Neuronal stem cell (in vitro differentiated cells): ENCODE measurements at regions not wholly inside any gene's neighbourhood (a gene's known extent, or its start where the extent isn't known, plus 50 kb on each side); places are given as distances from the start of the nearest gene placed in this dataset.

Experiments
- DNase-seq: peaks from one replicate; pipeline ENCODE4 v3.0.0-alpha.2; 2013; ENCODE audit warnings: low spot score
- H2AFZ ChIP-seq: one replicate; pipeline ENCODE4 v1.6.1; 2013; ENCODE audit warnings: mild to moderate bottlenecking, low read length, inconsistent platforms
- H2AK5ac ChIP-seq: 2 replicates; pipeline ENCODE4 v1.6.1; 2013; ENCODE audit warnings: low read depth, mild to moderate bottlenecking, inconsistent platforms, low read length, moderate library complexity, mixed read lengths
- H2BK120ac ChIP-seq: 2 replicates; pipeline ENCODE4 v1.6.1; 2013; ENCODE audit warnings: low read depth, mild to moderate bottlenecking, inconsistent platforms, low read length, moderate library complexity, mixed read lengths
- H2BK12ac ChIP-seq: one replicate; pipeline ENCODE4 v1.6.1; 2013; ENCODE audit warnings: low read length, inconsistent platforms
- H2BK15ac ChIP-seq: 2 replicates; pipeline ENCODE4 v1.6.1; 2013; ENCODE audit warnings: mild to moderate bottlenecking, low read length, inconsistent platforms, mixed read lengths
- H2BK5ac ChIP-seq: one replicate; pipeline ENCODE4 v1.6.1; 2013; ENCODE audit warnings: inconsistent platforms, mild to moderate bottlenecking, low read length, moderate library complexity
- H3K14ac ChIP-seq: one replicate; pipeline ENCODE4 v1.6.1; 2013; ENCODE audit warnings: low read length, inconsistent platforms
- H3K18ac ChIP-seq: 2 replicates; pipeline ENCODE4 v1.6.1; 2013; ENCODE audit warnings: low read length, inconsistent platforms
- H3K23ac ChIP-seq: 2 replicates; pipeline ENCODE4 v1.6.1; 2013; ENCODE audit warnings: low read depth, mild to moderate bottlenecking, mixed read lengths, low read length, inconsistent platforms; ENCODE audit not compliant: poor library complexity
- H3K27ac ChIP-seq: replicated peaks from 3 replicates; pipeline ENCODE4 v1.5.1; 2013; ENCODE audit warnings: low read length, inconsistent platforms
- H3K27me3 ChIP-seq, 3 experiments: 2 replicates each; pipeline ENCODE4 v1.6.1; 2013; ENCODE audit warnings: low read length in 3 of 3, mild to moderate bottlenecking in 2 of 3, inconsistent platforms in 1 of 3, low read depth in 1 of 3, mixed read lengths in 1 of 3, moderate library complexity in 1 of 3; ENCODE audit not compliant: control insufficient read depth in 3 of 3, insufficient read depth in 3 of 3
- H3K36me3 ChIP-seq, 2 donors: replicated peaks in 1 of 2; 2 replicates each; pipeline ENCODE4 v1.6.1; 2013; ENCODE audit warnings: low read length in 2 of 2; ENCODE audit not compliant: control insufficient read depth in 2 of 2, insufficient read depth in 2 of 2
- H3K4ac ChIP-seq: 2 replicates; pipeline ENCODE4 v1.6.1; 2013; ENCODE audit warnings: inconsistent platforms, mild to moderate bottlenecking, low read length, moderate library complexity
- H3K4me1 ChIP-seq, 2 donors: 1 replicate in 1 of 2; 2 replicates in 1 of 2; pipeline ENCODE4 v1.6.1; 2013; ENCODE audit warnings: low read length in 2 of 2, low read depth in 1 of 2; ENCODE audit not compliant: control insufficient read depth in 2 of 2, insufficient read depth in 1 of 2
- H3K4me2 ChIP-seq: one replicate; pipeline ENCODE4 v1.6.1; 2013; ENCODE audit warnings: mild to moderate bottlenecking, low read length, inconsistent platforms; ENCODE audit not compliant: insufficient read depth, poor library complexity, severe bottlenecking
- H3K4me3 ChIP-seq, 2 donors: 2 replicates each; pipeline ENCODE4 v1.5.1; 2013; ENCODE audit warnings: low read length in 2 of 2, mild to moderate bottlenecking in 2 of 2, inconsistent platforms in 1 of 2, moderate library complexity in 1 of 2
- H3K79me1 ChIP-seq: one replicate; pipeline ENCODE4 v1.6.1; 2013; ENCODE audit warnings: low read depth, mild to moderate bottlenecking, inconsistent platforms, low read length, moderate library complexity
- H3K9ac ChIP-seq: one replicate; pipeline ENCODE4 v1.6.1; 2013; ENCODE audit warnings: mild to moderate bottlenecking, low read depth, low read length, inconsistent platforms; ENCODE audit not compliant: poor library complexity
- H3K9me3 ChIP-seq, 2 donors: replicated peaks in 1 of 2; 2 replicates each; pipeline versions ENCODE3 to v1.6.1; 2013; ENCODE audit warnings: low read length in 2 of 2, mild to moderate bottlenecking in 2 of 2, inconsistent platforms in 1 of 2, low read depth in 1 of 2, mixed read lengths in 1 of 2, moderate library complexity in 1 of 2; ENCODE audit not compliant: control insufficient read depth in 2 of 2, insufficient read depth in 1 of 2
- H4K8ac ChIP-seq: one replicate; pipeline ENCODE4 v1.6.1; 2013; ENCODE audit warnings: low read depth, mild to moderate bottlenecking, inconsistent platforms, low read length, moderate library complexity
- H4K91ac ChIP-seq: one replicate; pipeline ENCODE4 v1.6.1; 2013; ENCODE audit warnings: low read length, low read depth, mild to moderate bottlenecking, inconsistent platforms; ENCODE audit not compliant: poor library complexity
- WGBS, 2 donors: extraction: QIAGEN DNeasy Blood & Tissue Kit; methylation state at CpG; one replicate each; pipeline ENCODE4 v1.1.7; 2013; ENCODE audit warnings: missing lambda C conversion rate in 2 of 2, mixed read lengths in 1 of 2; ENCODE audit not compliant: insufficient read length in 2 of 2, insufficient replicate concordance in 1 of 2; ENCODE audit errors: extremely low coverage in 2 of 2; 5-methylcytosine and 5-hydroxymethylcytosine counted together

GRCh38 chr4:45732161-45732560 lies 391.7 kb downstream of the GABRG1 start:
- Histone ChIP-seq H2BK120ac (no peak overlapping the region), H3K4me1 (no peaks in the 10 kb centered on the region), H2BK15ac (no peak overlapping the region), H3K4me3 (no peak overlapping the region), H3K18ac (no peak overlapping the region), H3K4ac (no peak overlapping the region), H2AFZ (no peak overlapping the region), H3K9ac (no peak overlapping the region), H4K91ac (no peak overlapping the region), H2AK5ac (no peak overlapping the region), H3K23ac (no peak overlapping the region), H3K9me3 (no peaks in the 10 kb centered on the region), H2BK12ac (no peak overlapping the region), H2BK5ac (no peak overlapping the region), H3K79me1 (no peaks in the 10 kb centered on the region), H3K27ac (no peak overlapping the region), H3K14ac (no peak overlapping the region), H4K8ac (no peak overlapping the region), H3K36me3 (no peaks in the 10 kb centered on the region), H3K27me3 (no peaks in the 10 kb centered on the region), H3K4me2 (no peak overlapping the region)
- DNase-seq = peak; percentile 20
- WGBS, 2 donors = no CpG with 5 or more reads among the region's 1 CpG

GRCh38 chr4:45716093-45716492 lies 407.8 kb downstream of the GABRG1 start:
- Histone ChIP-seq H3K4me3 (no peak overlapping the region), H3K79me1 (no peaks in the 10 kb centered on the region), H3K18ac (no peak overlapping the region), H2BK120ac (no peak overlapping the region), H4K91ac (no peak overlapping the region), H3K36me3 (no peaks in the 10 kb centered on the region), H3K27me3 (no peaks in the 10 kb centered on the region), H2BK15ac (no peak overlapping the region), H2BK5ac (no peak overlapping the region), H3K9me3 (no peaks in the 10 kb centered on the region), H4K8ac (no peak overlapping the region), H3K9ac (no peak overlapping the region), H3K27ac (no peak overlapping the region), H3K4me1 (no peaks in the 10 kb centered on the region), H3K23ac (no peak overlapping the region), H3K4me2 (no peak overlapping the region), H2BK12ac (no peak overlapping the region), H2AK5ac (no peak overlapping the region), H3K4ac (no peak overlapping the region), H2AFZ (no peak overlapping the region), H3K14ac (no peak overlapping the region)
- no CpG with 5 or more reads among the region's 3 CpGs for WGBS, 2 donors
- DNase-seq = no peak

GRCh38 chr4:45713996-45714395 lies 409.9 kb downstream of the GABRG1 start:
- H3K4me1 ChIP-seq = no peaks in the 10 kb centered on the region
- H2BK120ac ChIP-seq = no peak overlapping the region
- no peak overlapping the region for H4K91ac ChIP-seq
- no peak overlapping the region for H3K9ac ChIP-seq
- DNase-seq = no peak
- H2AFZ ChIP-seq = no peak overlapping the region
- H2BK15ac ChIP-seq = no peak overlapping the region
- H3K79me1 ChIP-seq = no peaks in the 10 kb centered on the region
- H3K4me3 ChIP-seq = no peak overlapping the region
- no peak overlapping the region for H3K18ac ChIP-seq
- H3K36me3 ChIP-seq = no peaks in the 10 kb centered on the region
- no peak overlapping the region for H3K4ac ChIP-seq
- no peak overlapping the region for H3K4me2 ChIP-seq
- H3K27me3 ChIP-seq = no peaks in the 10 kb centered on the region
- no peak overlapping the region for H3K23ac ChIP-seq
- WGBS, 2 donors = no CpG with 5 or more reads among the region's 1 CpG
- H2BK12ac ChIP-seq = no peak overlapping the region
- no peak overlapping the region for H3K14ac ChIP-seq
- H2AK5ac ChIP-seq = no peak overlapping the region
- no peaks in the 10 kb centered on the region for H3K9me3 ChIP-seq
- H4K8ac ChIP-seq = no peak overlapping the region
- H2BK5ac ChIP-seq = no peak overlapping the region
- no peak overlapping the region for H3K27ac ChIP-seq

- H3K36me3 ChIP-seq = no peaks in the 10 kb centered on the region
- no peak overlapping the region for H2BK12ac ChIP-seq
- no peaks in the 10 kb centered on the region for H3K9me3 ChIP-seq
- H3K4me2 ChIP-seq = no peak overlapping the region
- H3K27ac ChIP-seq = no peak overlapping the region
- H3K14ac ChIP-seq = no peak overlapping the region
- H3K23ac ChIP-seq = no peak overlapping the region
- H4K91ac ChIP-seq = no peak overlapping the region
- no peaks in the 10 kb centered on the region for H3K4me1 ChIP-seq
- H3K18ac ChIP-seq = no peak overlapping the region
- WGBS, 2 donors = no CpG with 5 or more reads among the region's 2 CpGs
- H4K8ac ChIP-seq = no peak overlapping the region
- H2AK5ac ChIP-seq = no peak overlapping the region
- H2BK120ac ChIP-seq = no peak overlapping the region
- H3K79me1 ChIP-seq = no peaks in the 10 kb centered on the region
- no peak overlapping the region for H3K9ac ChIP-seq
- DNase-seq = no peak
- H2BK5ac ChIP-seq = no peak overlapping the region
- no peaks in the 10 kb centered on the region for H3K27me3 ChIP-seq
- no peak overlapping the region for H3K4ac ChIP-seq
- no peak overlapping the region for H2AFZ ChIP-seq
- no peak overlapping the region for H2BK15ac ChIP-seq
- no peak overlapping the region for H3K4me3 ChIP-seq
Observed at GRCh38 chr4:45701621-45702020, 422.2 kb downstream of the GABRG1 start.
